ENCODE measurements at regions not wholly inside any gene's neighbourhood (a gene's known extent, or its start where the extent isn't known, plus 50 kb on each side); places are given as distances from the start of the nearest gene placed in this dataset.

DNA sequence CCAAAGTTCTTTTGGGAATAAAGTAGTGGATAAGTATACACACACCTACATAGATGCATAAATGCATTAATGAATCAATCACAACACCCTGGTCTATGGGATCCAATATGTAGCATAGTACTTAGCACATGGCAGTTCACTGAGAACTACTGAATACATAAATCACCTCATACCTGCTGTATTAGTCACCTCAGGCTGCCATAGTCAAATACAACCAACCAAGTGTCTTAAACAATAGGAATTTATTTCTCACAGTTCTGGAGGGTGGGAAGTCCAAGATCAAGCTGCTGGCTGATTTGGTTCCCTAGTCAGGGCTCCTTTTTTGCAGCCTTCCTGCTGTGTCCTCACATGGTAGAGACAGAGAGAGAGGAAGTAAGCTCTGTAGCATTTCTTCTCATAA is 228.2 kb downstream of the NHLRC3 start:
- ATAC-seq: no peak
- no peak for DNase-seq
- Mint-ChIP-seq H3K9me3 (ENCODE audit: low read depth) (no peaks in the 10 kb centered on the region), H3K27me3 (peaks cover 14% of the 10 kb centered on the region), H3K4me3 (no peak overlapping the region), H3K27ac (no peak overlapping the region), H3K4me1 (no peaks in the 10 kb centered on the region), H3K36me3 (no peaks in the 10 kb centered on the region)
- CTCF ChIA-PET: no interaction called here

DNA sequence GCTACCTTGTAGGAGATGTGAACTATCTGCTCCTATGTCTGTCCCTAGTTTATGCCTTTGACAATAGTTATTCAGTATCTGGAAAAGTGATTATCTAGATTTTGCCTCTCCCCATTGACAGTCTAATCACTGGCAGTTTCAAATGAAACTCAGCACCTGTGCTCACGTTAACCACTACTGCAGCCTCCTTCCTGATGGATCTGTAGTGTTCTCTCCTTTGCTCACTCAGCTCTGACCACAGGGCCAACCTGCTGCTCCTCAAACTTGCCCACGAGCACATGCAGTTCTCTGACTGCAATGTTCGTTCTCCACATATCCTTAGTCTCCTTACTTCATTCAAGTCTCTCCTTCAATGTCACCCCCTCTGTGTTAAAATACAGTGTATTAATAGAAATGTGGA is 230.1 kb downstream of the NHLRC3 start:
- Mint-ChIP-seq H3K9me3 (ENCODE audit: low read depth) (no peaks in the 10 kb centered on the region), H3K27me3 (peaks cover 17% of the 10 kb centered on the region), H3K4me1 (no peaks in the 10 kb centered on the region), H3K4me3 (no peak overlapping the region), H3K27ac (no peak overlapping the region), H3K36me3 (no peaks in the 10 kb centered on the region)
- CTCF ChIA-PET: no interaction called here
- ATAC-seq (no peak), DNase-seq (no peak)

DNA sequence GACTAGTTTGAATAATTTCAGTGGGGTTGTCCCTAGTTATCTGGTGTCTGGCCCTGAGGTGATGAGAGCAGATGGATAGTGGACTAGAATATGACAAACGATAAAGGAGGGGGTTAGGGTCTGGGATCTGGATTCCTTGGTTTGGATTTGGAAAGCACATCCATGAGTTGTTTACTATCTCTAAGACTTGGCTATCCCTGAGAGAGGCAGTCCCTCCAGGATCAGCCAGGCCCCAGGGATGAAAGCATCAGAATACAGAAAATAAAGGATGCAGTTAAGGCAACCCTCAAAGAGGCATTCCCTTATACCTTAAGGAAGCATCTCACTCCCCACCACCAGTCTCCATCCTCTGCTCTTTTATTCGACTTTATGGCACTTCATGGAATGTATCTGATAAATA is 230.7 kb downstream of the NHLRC3 start:
- no peak for ATAC-seq
- Mint-ChIP-seq H3K4me1 (no peaks in the 10 kb centered on the region), H3K27ac (no peak overlapping the region), H3K36me3 (no peaks in the 10 kb centered on the region), H3K4me3 (no peak overlapping the region), H3K9me3 (ENCODE audit: low read depth) (no peaks in the 10 kb centered on the region), H3K27me3 (peaks cover 19% of the 10 kb centered on the region)
- CTCF ChIA-PET: no interaction called here
- no peak for DNase-seq

DNA sequence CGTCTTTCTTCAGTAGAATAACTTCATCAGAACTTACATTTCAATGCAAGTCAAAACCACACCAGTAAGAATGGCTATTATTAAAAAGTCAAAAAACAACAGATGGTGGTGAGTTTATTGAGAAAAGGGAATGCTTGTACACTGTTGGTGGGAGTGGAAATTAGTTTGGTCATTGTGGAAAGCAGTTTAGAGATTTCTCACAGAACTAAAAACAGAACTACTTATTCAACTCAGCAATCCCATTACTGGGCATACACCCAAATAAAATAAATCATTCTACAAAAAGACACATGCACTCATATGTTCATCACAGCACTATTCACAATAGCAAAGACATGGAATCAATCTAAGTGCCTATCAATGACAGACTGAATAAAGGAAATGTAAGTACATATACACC is 231.2 kb downstream of the NHLRC3 start:
- DNase-seq: no peak
- Mint-ChIP-seq H3K27me3 (peaks cover 19% of the 10 kb centered on the region), H3K4me1 (no peaks in the 10 kb centered on the region), H3K36me3 (no peaks in the 10 kb centered on the region), H3K27ac (no peak overlapping the region), H3K4me3 (no peak overlapping the region), H3K9me3 (ENCODE audit: low read depth) (no peaks in the 10 kb centered on the region)
- CTCF ChIA-PET: no interaction called here
- no peak for ATAC-seq

DNA sequence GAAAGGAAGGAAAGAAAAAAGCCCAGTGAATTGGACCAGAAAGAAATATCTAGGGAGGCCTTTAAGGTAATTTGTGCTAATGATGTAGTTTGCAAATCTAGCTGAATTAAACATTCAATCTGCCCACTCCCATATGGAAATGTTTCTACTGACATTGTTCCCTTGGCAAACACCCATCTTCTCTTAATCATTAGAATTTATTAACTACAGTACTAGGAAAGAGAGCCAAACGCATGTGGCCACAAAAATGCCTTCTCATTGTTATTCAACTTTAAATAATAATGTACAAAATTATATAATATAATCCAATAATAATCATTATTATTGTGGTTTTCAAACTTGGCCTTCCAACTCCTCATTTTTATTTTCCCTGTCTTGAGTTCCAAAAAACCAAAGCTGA is 234.7 kb downstream of the NHLRC3 start:
- DNase-seq (no peak), ATAC-seq (no peak)
- Mint-ChIP-seq H3K36me3 (no peaks in the 10 kb centered on the region), H3K4me3 (no peak overlapping the region), H3K9me3 (ENCODE audit: low read depth) (no peaks in the 10 kb centered on the region), H3K4me1 (no peaks in the 10 kb centered on the region), H3K27me3 (peaks cover 25% of the 10 kb centered on the region), H3K27ac (no peak overlapping the region)
- CTCF ChIA-PET: no interaction called here

DNA sequence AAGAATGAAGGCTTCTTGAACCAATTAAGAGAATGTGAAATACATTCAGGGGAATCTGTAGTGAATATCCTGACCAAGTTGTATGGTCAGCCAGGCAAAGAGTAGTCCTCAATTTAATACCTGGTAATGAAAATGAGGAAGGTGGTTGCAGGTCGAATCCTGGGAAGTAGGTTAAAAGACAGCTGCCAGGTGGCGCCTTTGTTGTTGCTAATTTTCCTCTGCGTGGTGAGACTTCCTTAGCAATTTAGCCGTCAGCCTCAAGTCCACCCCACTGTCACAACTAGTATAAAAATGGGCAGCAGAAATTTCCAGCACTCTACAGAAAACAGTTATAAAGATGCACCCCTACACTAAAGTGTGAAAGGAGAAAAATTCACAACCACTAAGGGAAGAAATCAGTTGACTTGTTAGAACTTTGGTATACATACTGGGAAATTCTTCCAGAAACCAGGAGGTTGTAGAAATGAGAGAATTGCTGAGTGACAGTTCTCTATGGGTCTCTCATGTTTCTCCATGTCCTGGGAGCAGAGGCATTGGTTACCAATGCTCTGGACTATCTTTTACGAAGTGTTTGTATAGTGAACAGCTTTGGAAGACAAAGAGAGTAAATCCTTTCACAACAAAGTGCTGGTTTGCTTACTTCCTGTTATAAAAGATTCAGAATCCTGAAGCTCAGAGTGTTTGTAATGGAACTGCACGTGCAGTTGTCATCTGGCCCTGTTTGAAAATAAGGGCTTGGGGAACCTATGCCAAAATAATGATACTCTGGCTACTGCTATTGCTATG is 235.9 kb downstream of the NHLRC3 start:
- no peak overlapping the region for H3K27ac Mint-ChIP-seq
- DNase-seq (no peak), ATAC-seq (no peak)
- peaks cover 23% of the 10 kb centered on the region for H3K27me3 Mint-ChIP-seq
- H3K4me1 Mint-ChIP-seq: no peaks in the 10 kb centered on the region
- H3K36me3 Mint-ChIP-seq: no peaks in the 10 kb centered on the region
- CTCF ChIA-PET: no interaction called here
- no peak overlapping the region for H3K4me3 Mint-ChIP-seq
- no peaks in the 10 kb centered on the region for H3K9me3 Mint-ChIP-seq (ENCODE audit: low read depth)

DNA sequence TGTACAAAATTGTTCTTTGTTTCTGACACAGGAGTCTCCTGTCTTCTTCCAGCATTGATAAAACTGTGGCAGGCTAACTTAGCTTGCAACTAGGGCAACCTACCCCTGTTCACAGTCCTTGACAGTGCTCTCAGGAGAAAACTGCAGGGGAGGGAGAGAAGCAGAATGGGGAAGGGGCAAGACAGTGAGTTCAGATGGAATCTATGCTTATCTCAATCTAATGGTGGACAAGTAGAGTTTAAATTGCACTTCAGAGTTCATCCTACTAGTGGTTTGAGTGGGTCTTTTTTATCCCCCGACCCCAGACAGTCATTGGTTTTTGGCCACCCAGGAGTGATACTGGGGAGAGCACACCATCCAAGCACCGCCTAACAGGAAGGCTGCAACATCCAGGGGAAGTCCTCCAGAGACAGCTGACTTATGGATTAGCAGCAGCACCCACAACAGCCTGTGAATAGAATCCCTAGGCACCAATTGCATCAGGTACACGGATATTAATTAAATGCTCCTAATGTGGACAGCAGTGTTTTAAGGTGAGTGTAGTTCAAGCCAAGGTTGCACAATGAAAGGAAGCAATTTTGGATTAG is 236.6 kb downstream of the NHLRC3 start:
- no peak overlapping the region for H3K27ac Mint-ChIP-seq
- H3K4me3 Mint-ChIP-seq: no peak overlapping the region
- H3K27me3 Mint-ChIP-seq: peaks cover 21% of the 10 kb centered on the region
- CTCF ChIA-PET: no interaction called here
- DNase-seq (no peak), ATAC-seq (no peak)
- H3K4me1 Mint-ChIP-seq: no peaks in the 10 kb centered on the region
- no peaks in the 10 kb centered on the region for H3K9me3 Mint-ChIP-seq (ENCODE audit: low read depth)
- no peaks in the 10 kb centered on the region for H3K36me3 Mint-ChIP-seq

DNA sequence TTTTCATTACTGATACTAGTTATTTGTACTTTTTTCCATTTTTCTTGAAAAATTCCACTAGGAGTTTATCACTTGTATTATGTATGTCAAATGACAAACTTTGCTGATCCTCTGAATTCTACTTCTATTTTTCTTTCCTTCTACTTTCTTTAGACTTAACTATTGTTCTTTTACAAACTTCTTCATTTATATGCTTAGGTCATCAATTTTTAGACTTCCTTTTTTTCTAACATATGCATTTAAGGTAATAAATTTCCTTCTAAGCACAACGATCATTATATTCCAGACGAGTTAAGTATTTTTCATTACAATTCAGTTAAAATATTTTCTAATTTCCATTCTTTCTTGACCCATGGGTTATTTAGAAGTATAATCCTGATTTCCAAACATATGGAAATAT is 240.8 kb downstream of the NHLRC3 start:
- no peak for ATAC-seq
- H3K27me3 Mint-ChIP-seq: peaks cover 30% of the 10 kb centered on the region
- no peaks in the 10 kb centered on the region for H3K36me3 Mint-ChIP-seq
- no peak overlapping the region for H3K27ac Mint-ChIP-seq
- H3K4me3 Mint-ChIP-seq: no peak overlapping the region
- no peaks in the 10 kb centered on the region for H3K9me3 Mint-ChIP-seq (ENCODE audit: low read depth)
- no peaks in the 10 kb centered on the region for H3K4me1 Mint-ChIP-seq
- CTCF ChIA-PET: no interaction called here
- DNase-seq: no peak

DNA sequence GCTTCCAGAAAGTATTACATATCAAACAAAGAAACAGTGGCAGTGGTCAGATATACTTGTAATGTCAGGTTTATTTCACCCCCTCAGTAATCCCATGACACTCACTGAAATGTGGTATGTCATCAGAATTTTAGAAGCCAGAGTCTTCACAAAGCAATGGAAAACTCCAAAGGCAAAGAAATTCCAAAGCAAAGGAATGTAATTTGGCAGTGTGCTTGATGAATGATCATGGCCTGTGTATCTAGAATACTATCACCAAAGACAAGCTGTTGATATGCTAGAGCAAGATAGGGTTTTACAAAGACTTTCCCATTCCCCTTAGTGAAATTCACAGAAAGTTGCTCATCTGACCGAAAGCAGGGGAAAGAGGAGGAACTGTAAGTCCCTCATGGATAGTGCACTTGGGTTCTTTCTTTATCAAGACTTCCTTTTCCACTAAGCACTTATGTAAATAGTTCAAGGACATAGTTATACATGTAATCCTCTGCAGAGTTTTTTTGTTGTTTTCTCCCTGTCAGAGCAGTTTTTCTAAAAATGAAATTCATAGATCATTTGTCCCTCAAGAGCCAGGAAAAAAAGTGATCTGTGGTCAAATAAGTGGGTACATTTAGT is 243.4 kb downstream of the NHLRC3 start:
- no peak overlapping the region for H3K27ac Mint-ChIP-seq
- no peaks in the 10 kb centered on the region for H3K4me1 Mint-ChIP-seq
- no peaks in the 10 kb centered on the region for H3K36me3 Mint-ChIP-seq
- CTCF ChIA-PET: no interaction called here
- H3K9me3 Mint-ChIP-seq (ENCODE audit: low read depth): peaks cover under 1% of the 10 kb centered on the region
- DNase-seq (no peak), ATAC-seq (no peak)
- no peak overlapping the region for H3K4me3 Mint-ChIP-seq
- peaks cover 17% of the 10 kb centered on the region for H3K27me3 Mint-ChIP-seq

DNA sequence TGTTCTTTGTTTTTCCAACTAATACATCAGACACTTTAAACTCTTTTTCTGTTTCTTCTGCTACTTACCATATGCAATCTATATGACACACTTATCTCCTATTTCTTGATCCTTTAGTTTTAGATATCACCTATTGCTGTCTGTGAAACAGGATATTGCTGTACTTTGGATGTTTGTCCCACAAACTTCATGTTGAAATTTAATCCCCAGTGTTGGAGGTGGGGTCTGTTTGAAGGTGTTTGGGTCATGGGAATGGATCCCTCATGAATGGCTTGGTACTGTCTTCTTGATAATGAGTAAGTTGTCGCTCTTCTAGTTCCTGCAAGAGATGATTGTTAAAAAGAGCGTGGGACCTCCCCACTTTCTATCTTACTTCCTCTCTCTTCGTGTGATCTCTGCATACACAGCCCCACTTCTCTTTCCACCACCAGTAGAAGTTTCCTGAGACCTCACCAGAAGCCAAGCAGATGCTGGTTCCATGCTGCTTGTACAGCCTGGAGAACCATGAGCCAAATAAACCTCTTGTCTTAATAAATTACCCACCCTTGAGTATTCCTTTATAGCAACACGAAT is 244.2 kb downstream of the NHLRC3 start:
- H3K27ac Mint-ChIP-seq: no peak overlapping the region
- no peaks in the 10 kb centered on the region for H3K4me1 Mint-ChIP-seq
- peaks cover 17% of the 10 kb centered on the region for H3K27me3 Mint-ChIP-seq
- CTCF ChIA-PET: no interaction called here
- no peaks in the 10 kb centered on the region for H3K36me3 Mint-ChIP-seq
- peaks cover 7% of the 10 kb centered on the region for H3K9me3 Mint-ChIP-seq (ENCODE audit: low read depth)
- H3K4me3 Mint-ChIP-seq: no peak overlapping the region
- ATAC-seq (no peak), DNase-seq (no peak)

DNA sequence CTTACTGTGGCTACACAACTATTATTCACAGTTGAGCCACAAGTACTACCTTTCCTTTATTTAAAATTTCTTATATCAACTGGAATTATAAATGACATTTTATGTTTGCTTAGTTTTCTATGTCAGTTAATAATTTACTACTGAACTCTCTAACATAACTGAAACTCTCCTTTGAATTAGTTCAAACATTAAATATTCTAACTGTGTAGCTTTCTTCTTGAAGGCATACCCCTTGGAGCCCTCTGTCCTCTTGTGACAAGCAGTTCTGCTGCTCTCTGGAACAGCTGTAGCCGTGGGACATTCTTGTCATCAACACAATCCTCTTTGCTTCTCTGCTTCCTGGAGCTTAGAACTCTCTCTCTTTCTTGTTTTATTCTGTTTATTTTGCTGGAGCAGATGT is 244.8 kb downstream of the NHLRC3 start:
- Mint-ChIP-seq H3K4me3 (no peak overlapping the region), H3K36me3 (no peaks in the 10 kb centered on the region), H3K4me1 (no peaks in the 10 kb centered on the region), H3K9me3 (ENCODE audit: low read depth) (peaks cover 11% of the 10 kb centered on the region), H3K27me3 (peaks cover 17% of the 10 kb centered on the region), H3K27ac (no peak overlapping the region)
- CTCF ChIA-PET: interaction anchor here (0.6 kb wide), 1 partner anchor 20 kb away, joined by 4 read pairs; no protein-coding TSS in a partner anchor
- no peak for ATAC-seq
- no peak for DNase-seq

DNA sequence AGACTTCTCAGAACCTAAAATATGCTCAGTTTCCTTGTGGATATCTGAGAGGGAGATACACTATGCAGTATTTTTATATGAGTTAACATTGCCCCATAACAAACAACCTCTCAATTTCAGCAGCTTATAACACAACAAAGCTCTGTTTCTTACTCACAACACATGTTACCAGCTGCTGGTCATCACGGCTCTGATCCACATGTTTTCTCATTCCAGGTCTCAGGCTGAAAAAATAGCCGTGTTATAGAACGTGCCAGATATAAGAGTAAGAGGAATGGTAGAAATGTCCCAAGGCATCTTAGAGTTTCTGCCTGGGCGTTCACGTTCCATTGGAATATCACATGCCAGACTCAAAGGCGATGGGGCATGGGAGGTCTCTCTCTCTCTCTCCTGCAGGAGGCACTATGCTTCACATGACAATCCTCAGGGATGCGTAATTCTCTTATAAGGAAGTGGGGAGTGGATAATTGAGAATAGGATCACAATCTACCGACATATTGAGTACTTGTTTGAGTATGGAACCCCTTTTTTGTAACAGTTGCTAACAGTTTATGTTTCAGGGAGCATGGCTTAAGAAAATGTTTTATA is 246.6 kb downstream of the NHLRC3 start:
- ATAC-seq (no peak), DNase-seq (no peak)
- no peak overlapping the region for H3K4me3 Mint-ChIP-seq
- peaks cover 14% of the 10 kb centered on the region for H3K27me3 Mint-ChIP-seq
- no peak overlapping the region for H3K27ac Mint-ChIP-seq
- CTCF ChIA-PET: no interaction called here
- H3K36me3 Mint-ChIP-seq: no peaks in the 10 kb centered on the region
- no peaks in the 10 kb centered on the region for H3K4me1 Mint-ChIP-seq
- H3K9me3 Mint-ChIP-seq (ENCODE audit: low read depth): peaks cover 13% of the 10 kb centered on the region

All from activated CD8-positive, alpha-beta memory T cell treated with anti-CD3 and anti-CD28 coated beads, Interleukin-2, amount 10 ng/mL, durations not matched to agents 7 days and 5 days (primary cell).